WTC11 (cell line): ENCODE measurements at regions not wholly inside any gene's neighbourhood (a gene's known extent, or its start where the extent isn't known, plus 50 kb on each side); places are given as distances from the start of the nearest gene placed in this dataset.

Experiments
- ATAC-seq: fragments of 200-7000 bp; cut with Tn5 transposase; 2 replicates; pipeline ENCODE4 v1.10.0; 2021; ENCODE audit warnings: mild to moderate bottlenecking, moderate library complexity
- CTCF ChIA-PET: fragments of 300-600 bp; sonication (Branson Sonifier 250); formaldehyde crosslinking; loops from one replicate; lab custom pipeline; 2021; ENCODE audit warnings: antibody characterized with exemption; lab: Charles Lee
- POLR2A ChIA-PET: fragments of 350-600 bp; sonication (Branson Sonifier 250); formaldehyde crosslinking; loops from one replicate; lab custom pipeline; 2021; ENCODE audit warnings: antibody characterized with exemption; lab: Charles Lee
- DNase-seq: peaks from one replicate; pipeline ENCODE4 v3.0.0; 2021; ENCODE audit warnings: low spot score
- H3K27ac Mint-ChIP-seq: 2 replicates; pipeline ENCODE4 v1.8.0; 2021; ENCODE audit warnings: mixed read lengths
- H3K27me3 Mint-ChIP-seq: 2 replicates; pipeline ENCODE4 v1.8.0; 2021; ENCODE audit warnings: low read depth, mild to moderate bottlenecking, moderate library complexity, mixed read lengths
- H3K36me3 Mint-ChIP-seq: 2 replicates; pipeline ENCODE4 v1.8.0; 2021; ENCODE audit warnings: mixed read lengths
- H3K4me1 Mint-ChIP-seq: 2 replicates; pipeline ENCODE4 v1.8.0; 2022; ENCODE audit warnings: mixed read lengths
- H3K4me3 Mint-ChIP-seq: 2 replicates; pipeline ENCODE4 v1.8.0; 2021; ENCODE audit warnings: mild to moderate bottlenecking, moderate library complexity, mixed read lengths
- H3K9me3 Mint-ChIP-seq: 2 replicates; pipeline ENCODE4 v1.8.0; 2021; ENCODE audit warnings: mixed read lengths
- CBFB ChIP-seq: sonication (generic); formaldehyde crosslinking; IDR thresholded peaks from 2 replicates; pipeline ENCODE4 v1.8.1; 2022; ENCODE audit warnings: mild to moderate bottlenecking, low read depth, missing genetic modification reagents
- CREB1 ChIP-seq: sonication (generic); formaldehyde crosslinking; IDR thresholded peaks from 2 replicates; pipeline ENCODE4 v1.8.0; 2023; ENCODE audit warnings: mild to moderate bottlenecking, missing genetic modification reagents
- FOXJ3 ChIP-seq: sonication (generic); formaldehyde crosslinking; IDR thresholded peaks from 2 replicates; pipeline ENCODE4 v1.9.0; 2021; ENCODE audit warnings: missing genetic modification reagents, mild to moderate bottlenecking, borderline replicate concordance
- KAT7 ChIP-seq: sonication (generic); formaldehyde crosslinking; IDR thresholded peaks from 2 replicates; pipeline ENCODE4 v1.8.1; 2023; ENCODE audit warnings: missing genetic modification reagents, mild to moderate bottlenecking, borderline replicate concordance
- MXD4 ChIP-seq: fragments of 250-450 bp; sonication (Bioruptor Pico); IDR thresholded peaks from 2 replicates; pipeline ENCODE4 v1.8.0; 2021; ENCODE audit warnings: mild to moderate bottlenecking, moderate library complexity, borderline replicate concordance
- NFE2L1 ChIP-seq: sonication (generic); formaldehyde crosslinking; IDR thresholded peaks from 2 replicates; pipeline ENCODE4 v1.8.1; 2023; ENCODE audit warnings: missing genetic modification reagents
- NR2C2 ChIP-seq: sonication (generic); formaldehyde crosslinking; IDR thresholded peaks from 2 replicates; pipeline ENCODE4 v1.8.0; 2022; ENCODE audit warnings: mild to moderate bottlenecking, missing genetic modification reagents
- SMAD3 ChIP-seq: sonication (generic); formaldehyde crosslinking; IDR thresholded peaks from 2 replicates; pipeline ENCODE4 v1.8.0; 2022; ENCODE audit warnings: missing genetic modification reagents, mild to moderate bottlenecking, borderline replicate concordance
- SMAD4 ChIP-seq: sonication (generic); formaldehyde crosslinking; IDR thresholded peaks from 2 replicates; pipeline ENCODE4 v1.8.0; 2022; ENCODE audit warnings: mild to moderate bottlenecking, missing genetic modification reagents
- ZNF121 ChIP-seq: sonication (generic); formaldehyde crosslinking; IDR thresholded peaks from 2 replicates; pipeline ENCODE4 v1.8.0; 2023; ENCODE audit warnings: missing genetic modification reagents
- ZNF219 ChIP-seq: sonication (generic); formaldehyde crosslinking; IDR thresholded peaks from 2 replicates; pipeline ENCODE4 v1.8.0; 2023; ENCODE audit warnings: missing genetic modification reagents, mild to moderate bottlenecking, borderline replicate concordance
- ZNF263 ChIP-seq: sonication (generic); formaldehyde crosslinking; IDR thresholded peaks from 2 replicates; pipeline ENCODE4 v1.8.1; 2022; ENCODE audit warnings: low read depth, mild to moderate bottlenecking, moderate library complexity, missing genetic modification reagents
- TF ChIP-seq, protein P1 (sequence below): sonication (generic); formaldehyde crosslinking; IDR thresholded peaks from 2 replicates; pipeline ENCODE4 v1.8.0; 2023; ENCODE audit warnings: missing genetic modification reagents, mild to moderate bottlenecking, borderline replicate concordance
- TF ChIP-seq, protein P2 (sequence below): sonication (generic); formaldehyde crosslinking; IDR thresholded peaks from 2 replicates; pipeline ENCODE4 v1.8.0; 2022; ENCODE audit warnings: mild to moderate bottlenecking, missing genetic modification reagents
- TF ChIP-seq, protein P3 (sequence below): sonication (generic); formaldehyde crosslinking; IDR thresholded peaks from 2 replicates; pipeline ENCODE4 v1.8.1; 2023; ENCODE audit warnings: mild to moderate bottlenecking, missing genetic modification reagents
- TF ChIP-seq, protein P4 (sequence below): sonication (generic); formaldehyde crosslinking; IDR thresholded peaks from 2 replicates; pipeline ENCODE4 v1.8.1; 2022; ENCODE audit warnings: low read depth, missing genetic modification reagents, borderline replicate concordance
- TF ChIP-seq, protein P5 (sequence below): fragments of 250-450 bp; sonication (Bioruptor Pico); IDR thresholded peaks from 2 replicates; pipeline ENCODE4 v2.1.2; 2022; ENCODE audit warnings: mild to moderate bottlenecking, moderate library complexity
- TF ChIP-seq, protein P6 (sequence below): sonication (generic); formaldehyde crosslinking; IDR thresholded peaks from 2 replicates; pipeline ENCODE4 v1.8.0; 2022; ENCODE audit warnings: mild to moderate bottlenecking, missing genetic modification reagents
- TF ChIP-seq, protein P7 (sequence below): sonication (generic); formaldehyde crosslinking; IDR thresholded peaks from 2 replicates; pipeline ENCODE4 v1.8.1; 2023; ENCODE audit warnings: mild to moderate bottlenecking, missing genetic modification reagents

DNA sequence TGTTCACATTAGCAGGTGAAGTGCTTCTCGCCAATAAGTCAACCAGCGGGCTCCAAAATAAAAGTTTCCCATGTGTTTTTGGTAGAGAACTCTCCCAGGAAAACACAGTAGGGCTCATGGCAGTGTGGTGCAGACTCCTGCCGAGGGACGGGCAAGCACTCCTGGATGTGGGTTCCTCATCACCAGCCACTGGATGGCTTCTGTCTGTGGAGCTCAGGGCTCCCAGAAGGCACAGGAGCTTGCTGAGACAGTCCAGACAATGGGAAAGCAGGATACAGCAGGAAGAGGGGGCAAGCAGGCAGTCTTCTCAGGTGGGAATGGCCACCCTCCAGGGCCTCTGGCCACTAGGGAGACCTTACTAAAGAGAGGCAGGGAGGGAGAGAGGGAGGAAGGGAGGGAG, 142.4 kb downstream of the HSD17B3 start (continued):
- TF ChIP-seq, protein P1, sequence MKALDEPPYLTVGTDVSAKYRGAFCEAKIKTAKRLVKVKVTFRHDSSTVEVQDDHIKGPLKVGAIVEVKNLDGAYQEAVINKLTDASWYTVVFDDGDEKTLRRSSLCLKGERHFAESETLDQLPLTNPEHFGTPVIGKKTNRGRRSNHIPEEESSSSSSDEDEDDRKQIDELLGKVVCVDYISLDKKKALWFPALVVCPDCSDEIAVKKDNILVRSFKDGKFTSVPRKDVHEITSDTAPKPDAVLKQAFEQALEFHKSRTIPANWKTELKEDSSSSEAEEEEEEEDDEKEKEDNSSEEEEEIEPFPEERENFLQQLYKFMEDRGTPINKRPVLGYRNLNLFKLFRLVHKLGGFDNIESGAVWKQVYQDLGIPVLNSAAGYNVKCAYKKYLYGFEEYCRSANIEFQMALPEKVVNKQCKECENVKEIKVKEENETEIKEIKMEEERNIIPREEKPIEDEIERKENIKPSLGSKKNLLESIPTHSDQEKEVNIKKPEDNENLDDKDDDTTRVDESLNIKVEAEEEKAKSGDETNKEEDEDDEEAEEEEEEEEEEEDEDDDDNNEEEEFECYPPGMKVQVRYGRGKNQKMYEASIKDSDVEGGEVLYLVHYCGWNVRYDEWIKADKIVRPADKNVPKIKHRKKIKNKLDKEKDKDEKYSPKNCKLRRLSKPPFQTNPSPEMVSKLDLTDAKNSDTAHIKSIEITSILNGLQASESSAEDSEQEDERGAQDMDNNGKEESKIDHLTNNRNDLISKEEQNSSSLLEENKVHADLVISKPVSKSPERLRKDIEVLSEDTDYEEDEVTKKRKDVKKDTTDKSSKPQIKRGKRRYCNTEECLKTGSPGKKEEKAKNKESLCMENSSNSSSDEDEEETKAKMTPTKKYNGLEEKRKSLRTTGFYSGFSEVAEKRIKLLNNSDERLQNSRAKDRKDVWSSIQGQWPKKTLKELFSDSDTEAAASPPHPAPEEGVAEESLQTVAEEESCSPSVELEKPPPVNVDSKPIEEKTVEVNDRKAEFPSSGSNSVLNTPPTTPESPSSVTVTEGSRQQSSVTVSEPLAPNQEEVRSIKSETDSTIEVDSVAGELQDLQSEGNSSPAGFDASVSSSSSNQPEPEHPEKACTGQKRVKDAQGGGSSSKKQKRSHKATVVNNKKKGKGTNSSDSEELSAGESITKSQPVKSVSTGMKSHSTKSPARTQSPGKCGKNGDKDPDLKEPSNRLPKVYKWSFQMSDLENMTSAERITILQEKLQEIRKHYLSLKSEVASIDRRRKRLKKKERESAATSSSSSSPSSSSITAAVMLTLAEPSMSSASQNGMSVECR = no peak
- no peak for TF ChIP-seq ZNF121 (CRISPR knock-in tag)
- no peak for TF ChIP-seq ZNF263 (CRISPR knock-in tag)
- TF ChIP-seq ZNF219 (CRISPR knock-in tag) = no peak

DNA sequence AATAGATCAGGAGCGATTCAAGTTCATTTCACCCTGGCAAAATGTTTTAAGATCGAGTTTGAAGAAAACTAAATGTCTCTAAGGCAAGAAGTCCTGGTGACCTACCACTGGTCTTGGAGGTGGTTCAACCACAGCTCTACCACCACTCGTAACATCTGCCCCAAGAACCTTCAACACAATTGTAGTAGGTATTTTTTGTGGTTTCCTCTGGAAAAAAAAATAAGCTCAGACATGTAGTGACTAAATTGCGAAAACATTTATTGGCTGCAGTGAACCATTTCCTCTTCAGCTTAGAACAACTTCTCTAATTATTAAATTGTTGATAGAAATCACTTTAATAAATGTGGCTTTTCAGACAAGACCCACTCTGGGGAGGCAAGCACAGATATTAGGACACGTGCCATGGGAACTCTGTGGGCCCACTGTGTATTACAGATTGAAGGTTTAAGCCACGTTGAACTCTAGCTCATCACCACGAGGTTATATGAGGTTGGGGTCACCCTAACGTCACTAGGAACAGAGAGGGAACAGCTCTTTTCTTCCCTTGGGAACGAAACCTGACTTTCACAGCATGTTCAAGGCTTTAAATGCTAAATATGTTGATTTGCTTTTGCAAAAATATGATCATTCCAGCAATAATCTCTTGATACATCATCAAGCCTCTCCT, 142.9 kb downstream of the HSD17B3 start:
- ATAC-seq (no peak), DNase-seq (no peak)
- Mint-ChIP-seq H3K27me3 (no peaks in the 10 kb centered on the region; the same call in 1 of the 2 replicates), H3K36me3 (no peaks in the 10 kb centered on the region), H3K9me3 (no peaks in the 10 kb centered on the region), H3K27ac (no peak overlapping the region), H3K4me1 (peaks cover 12% of the 10 kb centered on the region), H3K4me3 (no peak overlapping the region)
- ChIA-PET POLR2A (no interaction called here), CTCF (interaction anchor here (0.8 kb wide), 1 partner anchor 423 kb away, joined by 3 read pairs; no protein-coding TSS in a partner anchor)
- TF ChIP-seq, protein P2, sequence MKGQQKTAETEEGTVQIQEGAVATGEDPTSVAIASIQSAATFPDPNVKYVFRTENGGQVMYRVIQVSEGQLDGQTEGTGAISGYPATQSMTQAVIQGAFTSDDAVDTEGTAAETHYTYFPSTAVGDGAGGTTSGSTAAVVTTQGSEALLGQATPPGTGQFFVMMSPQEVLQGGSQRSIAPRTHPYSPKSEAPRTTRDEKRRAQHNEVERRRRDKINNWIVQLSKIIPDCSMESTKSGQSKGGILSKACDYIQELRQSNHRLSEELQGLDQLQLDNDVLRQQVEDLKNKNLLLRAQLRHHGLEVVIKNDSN (CRISPR knock-in tag) = no peak
- TF ChIP-seq SMAD4 (CRISPR knock-in tag) (no peak), CBFB (CRISPR knock-in tag) (no peak), KAT7 (no peak), NR2C2 (no peak), NFE2L1 (no peak), FOXJ3 (CRISPR knock-in tag) (no peak), ZNF219 (CRISPR knock-in tag) (no peak), SMAD3 (no peak), MXD4 (CRISPR knock-in tag) (no peak), CREB1 (no peak)
- TF ChIP-seq, protein P3, sequence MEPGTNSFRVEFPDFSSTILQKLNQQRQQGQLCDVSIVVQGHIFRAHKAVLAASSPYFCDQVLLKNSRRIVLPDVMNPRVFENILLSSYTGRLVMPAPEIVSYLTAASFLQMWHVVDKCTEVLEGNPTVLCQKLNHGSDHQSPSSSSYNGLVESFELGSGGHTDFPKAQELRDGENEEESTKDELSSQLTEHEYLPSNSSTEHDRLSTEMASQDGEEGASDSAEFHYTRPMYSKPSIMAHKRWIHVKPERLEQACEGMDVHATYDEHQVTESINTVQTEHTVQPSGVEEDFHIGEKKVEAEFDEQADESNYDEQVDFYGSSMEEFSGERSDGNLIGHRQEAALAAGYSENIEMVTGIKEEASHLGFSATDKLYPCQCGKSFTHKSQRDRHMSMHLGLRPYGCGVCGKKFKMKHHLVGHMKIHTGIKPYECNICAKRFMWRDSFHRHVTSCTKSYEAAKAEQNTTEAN (CRISPR knock-in tag) = no peak
- TF ChIP-seq, protein P4, sequence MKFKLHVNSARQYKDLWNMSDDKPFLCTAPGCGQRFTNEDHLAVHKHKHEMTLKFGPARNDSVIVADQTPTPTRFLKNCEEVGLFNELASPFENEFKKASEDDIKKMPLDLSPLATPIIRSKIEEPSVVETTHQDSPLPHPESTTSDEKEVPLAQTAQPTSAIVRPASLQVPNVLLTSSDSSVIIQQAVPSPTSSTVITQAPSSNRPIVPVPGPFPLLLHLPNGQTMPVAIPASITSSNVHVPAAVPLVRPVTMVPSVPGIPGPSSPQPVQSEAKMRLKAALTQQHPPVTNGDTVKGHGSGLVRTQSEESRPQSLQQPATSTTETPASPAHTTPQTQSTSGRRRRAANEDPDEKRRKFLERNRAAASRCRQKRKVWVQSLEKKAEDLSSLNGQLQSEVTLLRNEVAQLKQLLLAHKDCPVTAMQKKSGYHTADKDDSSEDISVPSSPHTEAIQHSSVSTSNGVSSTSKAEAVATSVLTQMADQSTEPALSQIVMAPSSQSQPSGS (CRISPR knock-in tag) = no peak
- TF ChIP-seq, protein P5, sequence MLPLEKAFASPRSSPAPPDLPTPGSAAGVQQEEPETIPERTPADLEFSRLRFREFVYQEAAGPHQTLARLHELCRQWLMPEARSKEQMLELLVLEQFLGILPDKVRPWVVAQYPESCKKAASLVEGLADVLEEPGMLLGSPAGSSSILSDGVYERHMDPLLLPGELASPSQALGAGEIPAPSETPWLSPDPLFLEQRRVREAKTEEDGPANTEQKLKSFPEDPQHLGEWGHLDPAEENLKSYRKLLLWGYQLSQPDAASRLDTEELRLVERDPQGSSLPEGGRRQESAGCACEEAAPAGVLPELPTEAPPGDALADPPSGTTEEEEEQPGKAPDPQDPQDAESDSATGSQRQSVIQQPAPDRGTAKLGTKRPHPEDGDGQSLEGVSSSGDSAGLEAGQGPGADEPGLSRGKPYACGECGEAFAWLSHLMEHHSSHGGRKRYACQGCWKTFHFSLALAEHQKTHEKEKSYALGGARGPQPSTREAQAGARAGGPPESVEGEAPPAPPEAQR (CRISPR knock-in tag) = no peak
- TF ChIP-seq, protein P6, sequence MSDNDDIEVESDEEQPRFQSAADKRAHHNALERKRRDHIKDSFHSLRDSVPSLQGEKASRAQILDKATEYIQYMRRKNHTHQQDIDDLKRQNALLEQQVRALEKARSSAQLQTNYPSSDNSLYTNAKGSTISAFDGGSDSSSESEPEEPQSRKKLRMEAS = no peak
- TF ChIP-seq, protein P7, sequence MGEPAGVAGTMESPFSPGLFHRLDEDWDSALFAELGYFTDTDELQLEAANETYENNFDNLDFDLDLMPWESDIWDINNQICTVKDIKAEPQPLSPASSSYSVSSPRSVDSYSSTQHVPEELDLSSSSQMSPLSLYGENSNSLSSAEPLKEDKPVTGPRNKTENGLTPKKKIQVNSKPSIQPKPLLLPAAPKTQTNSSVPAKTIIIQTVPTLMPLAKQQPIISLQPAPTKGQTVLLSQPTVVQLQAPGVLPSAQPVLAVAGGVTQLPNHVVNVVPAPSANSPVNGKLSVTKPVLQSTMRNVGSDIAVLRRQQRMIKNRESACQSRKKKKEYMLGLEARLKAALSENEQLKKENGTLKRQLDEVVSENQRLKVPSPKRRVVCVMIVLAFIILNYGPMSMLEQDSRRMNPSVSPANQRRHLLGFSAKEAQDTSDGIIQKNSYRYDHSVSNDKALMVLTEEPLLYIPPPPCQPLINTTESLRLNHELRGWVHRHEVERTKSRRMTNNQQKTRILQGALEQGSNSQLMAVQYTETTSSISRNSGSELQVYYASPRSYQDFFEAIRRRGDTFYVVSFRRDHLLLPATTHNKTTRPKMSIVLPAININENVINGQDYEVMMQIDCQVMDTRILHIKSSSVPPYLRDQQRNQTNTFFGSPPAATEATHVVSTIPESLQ (CRISPR knock-in tag) = no peak
